ENCODE measurements at regions not wholly inside any gene's neighbourhood (a gene's known extent, or its start where the extent isn't known, plus 50 kb on each side); places are given as distances from the start of the nearest gene placed in this dataset.
A peak's percentile ranks its signal among the peaks of the same experiment; 100 is the strongest.
"Not testable (repeated sequence)": the region's sequence is repeated elsewhere in the genome, so short reads cannot be mapped to it uniquely, and the experiment has no call there.

GRCh38 chr10:8315619-8316021 is 261.1 kb downstream of the GATA3 start:
- peak; percentile 69 for DNase-seq

- no peak for DNase-seq
Measured at GRCh38 chr10:8316284-8316683, 261.8 kb downstream of the GATA3 start.

DNA sequence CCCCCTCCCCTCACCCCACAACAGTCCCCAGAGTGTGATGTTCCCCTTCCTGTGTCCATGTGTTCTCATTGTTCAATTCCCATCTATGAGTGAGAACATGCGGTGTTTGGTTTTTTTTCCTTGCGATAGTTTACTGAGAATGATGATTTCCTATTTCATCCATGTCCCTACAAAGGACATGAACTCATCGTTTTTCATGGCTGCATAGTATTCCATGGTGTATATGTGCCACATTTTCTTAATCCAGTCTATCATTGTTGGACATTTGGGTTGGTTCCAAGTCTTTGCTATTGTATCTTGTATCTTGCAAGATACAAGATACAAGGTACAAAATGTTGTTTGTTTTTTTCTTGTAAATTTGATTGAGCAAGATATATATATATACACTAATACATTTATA is 263.9 kb downstream of the GATA3 start:
- DNase-seq: not testable (repeated sequence)

- DNase-seq: no peak
Measured at GRCh38 chr10:8318956-8319355, 264.5 kb downstream of the GATA3 start.

DNA sequence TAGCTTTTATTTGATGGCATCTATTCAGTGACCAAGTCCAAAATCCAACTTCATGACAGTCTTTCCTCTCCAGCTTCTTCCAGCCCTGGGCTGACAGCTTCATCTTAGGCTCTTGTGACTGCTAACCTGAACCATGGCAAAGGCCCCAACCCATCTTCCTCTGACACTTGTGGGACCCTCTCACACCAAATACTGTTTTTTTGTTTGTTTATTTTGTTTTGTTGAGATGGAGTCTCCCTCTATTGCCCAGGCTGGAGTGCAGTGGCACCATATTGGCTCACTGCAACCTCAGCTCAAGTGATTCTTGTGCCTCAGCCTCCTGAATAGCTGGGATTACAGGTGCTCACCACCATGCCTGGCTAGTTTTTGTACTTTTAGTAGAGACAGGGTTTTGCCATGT is 265.2 kb downstream of the GATA3 start:
- no peak for DNase-seq

- no peak for DNase-seq
Measured at GRCh38 chr10:8321990-8322389, 267.5 kb downstream of the GATA3 start.

GRCh38 chr10:8323428-8324054 is 269.1 kb downstream of the GATA3 start:
- no peak for DNase-seq

DNA sequence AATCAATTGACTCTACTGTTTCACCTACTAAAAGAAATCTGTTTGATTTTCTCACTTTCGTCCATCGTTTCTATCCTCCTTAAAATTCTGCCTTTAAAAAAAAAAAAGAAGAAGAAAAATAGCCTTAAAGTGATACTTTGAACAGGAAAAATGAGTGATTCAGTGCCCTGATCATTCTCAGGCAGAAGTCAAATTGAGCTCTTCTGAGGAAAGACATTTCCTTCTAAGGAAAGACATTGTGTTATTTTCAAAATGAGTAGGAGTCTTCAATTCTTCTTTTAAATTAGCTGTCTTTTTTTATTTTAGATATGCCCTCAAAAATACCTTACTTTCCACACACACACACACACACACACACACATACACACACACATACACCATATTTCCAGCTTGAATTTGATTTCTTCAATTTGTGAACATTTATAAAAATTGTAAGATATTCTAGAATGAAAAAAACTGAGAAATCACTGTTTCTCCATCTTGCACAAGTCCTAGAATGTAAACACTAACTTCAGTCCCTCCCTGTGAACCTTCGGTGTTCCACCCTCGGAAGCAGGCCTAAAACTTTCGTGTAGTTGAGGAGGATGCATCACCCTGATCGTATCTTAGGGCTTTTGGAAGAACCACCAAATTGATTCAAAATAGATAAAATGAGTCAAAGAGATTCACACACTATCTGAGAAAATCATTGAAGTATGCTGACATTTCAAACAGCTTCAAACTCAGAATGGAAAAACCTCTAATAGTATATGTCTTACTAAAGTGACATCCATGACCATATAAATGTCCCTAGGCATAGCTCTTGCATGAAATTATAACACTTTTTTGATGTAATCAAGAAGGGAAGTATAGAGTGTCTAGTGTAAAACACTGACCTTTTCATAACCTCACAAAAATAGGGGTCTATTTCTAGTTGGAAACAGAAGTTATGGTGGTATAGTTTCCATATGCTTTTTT is 270.8 kb downstream of the GATA3 start:
- peak; percentile 82 for DNase-seq

DNA sequence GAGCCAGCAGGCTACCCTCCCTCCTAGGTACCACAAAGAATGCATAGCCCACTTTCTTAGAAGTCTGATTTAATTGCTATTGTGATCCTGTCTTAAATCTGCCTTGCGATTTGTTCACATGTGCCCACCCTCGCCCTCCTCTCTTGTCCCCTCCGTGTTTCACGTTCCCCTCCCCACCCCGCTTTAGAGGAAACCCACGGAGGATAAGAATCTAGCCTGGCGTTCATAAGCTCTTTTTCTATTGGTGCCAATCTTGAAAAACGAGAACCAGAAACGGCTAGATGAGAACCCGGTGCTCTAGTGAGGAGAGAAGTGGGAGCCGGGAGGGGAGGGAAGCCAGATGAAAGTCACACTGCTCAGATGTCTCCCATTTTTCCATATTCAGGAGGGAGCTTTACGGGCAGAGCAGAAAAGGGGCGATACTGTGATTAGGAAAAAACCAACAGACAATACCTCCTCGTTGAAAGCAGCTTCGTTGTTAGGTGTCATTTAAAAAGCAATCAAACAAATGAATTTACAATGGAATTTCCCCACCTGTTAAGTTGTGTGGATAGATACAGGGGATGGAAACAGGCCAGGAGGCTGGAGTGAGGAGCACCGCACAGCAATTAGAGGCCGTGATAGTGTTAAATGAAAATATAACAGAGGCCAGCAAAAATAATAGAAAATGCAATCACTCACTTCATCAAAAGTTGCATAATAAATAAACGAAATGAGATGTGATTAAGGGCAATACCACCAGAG is 272.1 kb downstream of the GATA3 start:
- DNase-seq: peak; percentile 30

- no peak for DNase-seq
Measured at GRCh38 chr10:8327140-8327423, 272.6 kb downstream of the GATA3 start.

GRCh38 chr10:8331387-8331786 is 276.9 kb downstream of the GATA3 start:
- DNase-seq: peak; percentile 57

GRCh38 chr10:8331896-8332729 is 277.6 kb downstream of the GATA3 start:
- peak; percentile 94 for DNase-seq

DNA sequence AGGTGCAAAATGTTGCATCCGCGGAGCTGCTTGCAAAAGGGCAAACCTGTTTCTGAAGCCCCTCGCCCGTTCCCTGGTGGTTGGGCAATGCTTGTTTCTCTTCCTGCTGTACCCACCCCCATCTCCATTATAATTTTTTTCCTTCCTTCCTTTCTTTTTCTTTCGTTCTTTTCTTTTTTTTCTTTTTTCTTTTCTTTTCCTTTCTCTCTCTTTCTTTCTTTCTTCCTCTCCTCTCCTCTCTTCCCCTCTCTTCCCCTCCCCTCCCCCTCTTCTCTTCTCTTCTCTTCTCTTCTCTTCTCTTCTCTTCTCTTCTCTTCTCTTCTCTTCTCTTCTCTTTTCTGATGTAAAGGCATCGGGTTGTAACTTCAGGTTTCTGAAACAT is 278.2 kb downstream of the GATA3 start:
- no peak for DNase-seq

DNA sequence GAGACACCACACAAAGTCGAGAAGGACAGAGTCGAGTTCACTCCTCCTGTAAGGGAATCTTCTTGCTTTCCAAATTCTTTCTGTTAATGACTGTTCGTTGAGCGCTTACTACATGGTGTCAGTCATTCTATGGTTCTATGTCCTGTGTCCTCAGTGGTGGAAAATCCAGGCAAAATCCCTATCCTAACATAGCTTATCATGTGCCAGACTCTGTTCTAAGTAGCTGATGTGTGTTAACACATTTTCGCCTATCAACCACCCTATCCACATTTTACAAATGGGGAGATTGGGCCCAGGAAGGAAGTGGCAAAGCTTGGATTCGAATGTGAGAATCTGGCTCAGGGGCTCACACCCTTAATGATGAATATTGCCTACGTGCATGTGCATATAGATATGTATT is 280.1 kb downstream of the GATA3 start:
- no peak for DNase-seq

GRCh38 chr10:8336629-8337331 is 282.3 kb downstream of the GATA3 start:
- DNase-seq: no peak

GRCh38 chr10:8337332-8337651 is 282.8 kb downstream of the GATA3 start:
- no peak for DNase-seq

- peak; percentile 82 for DNase-seq
Measured at GRCh38 chr10:8338177-8338766, 283.8 kb downstream of the GATA3 start.

DNA sequence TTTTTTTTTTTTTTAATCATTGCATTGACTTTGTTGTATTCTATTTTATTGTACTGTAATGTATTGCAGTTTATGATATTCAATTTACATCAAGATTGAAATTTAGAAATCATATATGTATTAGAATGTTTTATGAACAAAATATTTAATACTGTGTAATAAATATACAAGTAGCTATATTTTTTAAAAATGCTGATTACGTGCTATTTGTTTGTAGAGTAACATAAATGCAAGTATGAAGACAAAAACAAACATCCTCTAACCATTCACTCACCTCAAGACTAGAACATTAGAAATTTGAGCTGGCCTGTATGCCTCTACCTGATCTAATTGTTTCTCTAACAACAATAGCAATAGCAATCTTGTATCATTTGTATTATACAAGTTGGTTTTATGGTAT is 290.3 kb downstream of the GATA3 start:
- DNase-seq: no peak

GRCh38 chr10:8346861-8347260 is 292.4 kb downstream of the GATA3 start:
- DNase-seq: no peak

- DNase-seq: not testable (repeated sequence)
Measured at GRCh38 chr10:8347614-8348013, 293.1 kb downstream of the GATA3 start.

DNA sequence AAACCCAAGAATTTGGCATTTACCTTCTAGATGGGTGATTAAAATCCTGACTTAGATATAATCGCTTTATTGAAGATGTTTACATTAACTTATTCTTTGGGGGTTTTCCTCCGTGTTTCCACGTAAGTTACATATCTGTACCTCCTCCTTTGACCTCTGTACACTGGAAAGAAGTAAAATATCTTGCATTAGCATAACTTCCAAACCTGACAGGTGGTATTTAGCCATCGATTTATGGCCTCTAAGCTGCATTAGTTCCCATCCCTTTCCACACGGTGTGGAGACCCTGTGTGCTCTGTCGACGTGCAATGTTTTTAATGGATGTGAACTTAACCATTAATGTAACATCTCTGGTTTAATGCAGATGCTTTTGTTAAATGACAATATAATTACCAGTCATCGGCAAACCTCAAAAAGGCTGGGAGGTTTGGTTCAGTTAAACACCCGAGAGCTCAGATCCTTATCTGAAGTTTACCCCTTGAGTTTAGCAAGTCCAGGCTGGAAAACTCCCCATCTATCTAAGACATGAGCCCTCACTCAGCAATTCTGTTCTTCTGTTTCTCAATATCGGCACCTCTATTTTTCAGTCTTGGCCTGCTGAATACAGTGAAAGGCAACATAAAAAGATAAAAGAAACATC is 295.2 kb downstream of the GATA3 start:
- DNase-seq: no peak
